ENCODE measurements at regions not wholly inside any gene's neighbourhood (a gene's known extent, or its start where the extent isn't known, plus 50 kb on each side); places are given as distances from the start of the nearest gene placed in this dataset.
A peak's percentile ranks its signal among the peaks of the same experiment; 100 is the strongest.

GRCh38 chr18:47749600-47749973 lies 180.9 kb downstream of the SMAD2 start:
- no peaks in the 10 kb centered on the region for H3K4me1 ChIP-seq (ENCODE audit: low read length)
- no peak overlapping the region for H3K27ac ChIP-seq (ENCODE audit: low read length)
- H3K79me2 ChIP-seq (ENCODE audit: low read length) = no peaks in the 10 kb centered on the region
- H3F3A ChIP-seq (ENCODE audit: insufficient read depth, low read length) = no peaks in the 10 kb centered on the region
- no peak overlapping the region; the same call in 1 of the 2 replicates for H3K4me2 ChIP-seq (ENCODE audit: low read depth, low read length)
- no peaks in the 10 kb centered on the region for H3K36me3 ChIP-seq (replicated peaks; ENCODE audit: insufficient read depth, low read length)
- TF ChIP-seq EZH2phosphoT487 (IDR thresholded peaks at IDR 0.05; ENCODE audit: low read length) (no peak), EZH2 (optimal IDR thresholded peaks at IDR 0.05; ENCODE audit: low read depth, low read length) (no peak), CTCF (IDR thresholded peaks at IDR 0.05; ENCODE audit: low read length) (no peak)
- H3K4me3 ChIP-seq (ENCODE audit: low read length) = no peak overlapping the region
- no peaks in the 10 kb centered on the region for H3K9me2 ChIP-seq (replicated peaks; ENCODE audit: insufficient read depth, low read length)
- no peak overlapping the region for H3K9ac ChIP-seq (ENCODE audit: low read length)
- H3K27me3 ChIP-seq (replicated peaks; ENCODE audit: insufficient read depth, low read length) = no peaks in the 10 kb centered on the region
- 0 out of 2 replicates have a peak overlapping the region, but pooled peaks have one; percentile 13 for H2AFZ ChIP-seq (ENCODE audit: low read length)
- no peaks in the 10 kb centered on the region for H4K20me1 ChIP-seq (ENCODE audit: insufficient read depth, low read length)
- no peaks in the 10 kb centered on the region for H3K9me3 ChIP-seq (replicated peaks; ENCODE audit: insufficient read depth, low read length)
- no peak for DNase-seq

GRCh38 chr18:47748847-47749599 lies 181.4 kb downstream of the SMAD2 start:
- no peaks in the 10 kb centered on the region for H3K79me2 ChIP-seq (ENCODE audit: low read length)
- H3K9ac ChIP-seq (ENCODE audit: low read length) = no peak overlapping the region
- no peaks in the 10 kb centered on the region for H3K36me3 ChIP-seq (replicated peaks; ENCODE audit: insufficient read depth, low read length)
- H3K9me2 ChIP-seq (replicated peaks; ENCODE audit: insufficient read depth, low read length) = no peaks in the 10 kb centered on the region
- no peaks in the 10 kb centered on the region for H3K4me1 ChIP-seq (ENCODE audit: low read length)
- H3K27me3 ChIP-seq (replicated peaks; ENCODE audit: insufficient read depth, low read length) = no peaks in the 10 kb centered on the region
- TF ChIP-seq EZH2phosphoT487 (IDR thresholded peaks at IDR 0.05; ENCODE audit: low read length) = no peak
- TF ChIP-seq EZH2 (optimal IDR thresholded peaks at IDR 0.05; ENCODE audit: low read depth, low read length) = no peak
- TF ChIP-seq CTCF (IDR thresholded peaks at IDR 0.05; ENCODE audit: low read length) = peak; percentile 99
- no peak overlapping the region for H3K27ac ChIP-seq (ENCODE audit: low read length)
- DNase-seq = peak; percentile 77
- no peaks in the 10 kb centered on the region for H4K20me1 ChIP-seq (ENCODE audit: insufficient read depth, low read length)
- H3F3A ChIP-seq (ENCODE audit: insufficient read depth, low read length) = no peaks in the 10 kb centered on the region
- H3K4me2 ChIP-seq (ENCODE audit: low read depth, low read length) = peak overlapping the region; percentile 88
- peak overlapping the region; percentile 54 for H3K4me3 ChIP-seq (ENCODE audit: low read length)
- peak overlapping the region; percentile 60; the same call in 1 of the 2 replicates for H2AFZ ChIP-seq (ENCODE audit: low read length)
- H3K9me3 ChIP-seq (replicated peaks; ENCODE audit: insufficient read depth, low read length) = no peaks in the 10 kb centered on the region

- no peaks in the 10 kb centered on the region for H3K9me2 ChIP-seq (replicated peaks; ENCODE audit: insufficient read depth, low read length)
- no peak overlapping the region for H3K4me3 ChIP-seq (ENCODE audit: low read length)
- no peaks in the 10 kb centered on the region for H3K79me2 ChIP-seq (ENCODE audit: low read length)
- H3K4me1 ChIP-seq (ENCODE audit: low read length) = no peaks in the 10 kb centered on the region
- no peak overlapping the region for H2AFZ ChIP-seq (ENCODE audit: low read length)
- DNase-seq = no peak
- peak overlapping the region; percentile 88; the same call in 1 of the 2 replicates for H3K4me2 ChIP-seq (ENCODE audit: low read depth, low read length)
- H3F3A ChIP-seq (ENCODE audit: insufficient read depth, low read length) = no peaks in the 10 kb centered on the region
- no peaks in the 10 kb centered on the region for H4K20me1 ChIP-seq (ENCODE audit: insufficient read depth, low read length)
- no peak overlapping the region for H3K27ac ChIP-seq (ENCODE audit: low read length)
- TF ChIP-seq EZH2 (optimal IDR thresholded peaks at IDR 0.05; ENCODE audit: low read depth, low read length) = no peak
- no peak for TF ChIP-seq CTCF (IDR thresholded peaks at IDR 0.05; ENCODE audit: low read length)
- no peak for TF ChIP-seq EZH2phosphoT487 (IDR thresholded peaks at IDR 0.05; ENCODE audit: low read length)
- no peak overlapping the region for H3K9ac ChIP-seq (ENCODE audit: low read length)
- no peaks in the 10 kb centered on the region for H3K36me3 ChIP-seq (replicated peaks; ENCODE audit: insufficient read depth, low read length)
- H3K9me3 ChIP-seq (replicated peaks; ENCODE audit: insufficient read depth, low read length) = no peaks in the 10 kb centered on the region
- H3K27me3 ChIP-seq (replicated peaks; ENCODE audit: insufficient read depth, low read length) = no peaks in the 10 kb centered on the region
These were observed 182.2 kb downstream of the SMAD2 start for GRCh38 chr18:47748093-47748796.

Data from MM.1S (cell line).